Stomach (tissue), 8 donors: ENCODE measurements at regions not wholly inside any gene's neighbourhood (a gene's known extent, or its start where the extent isn't known, plus 50 kb on each side); places are given as distances from the start of the nearest gene placed in this dataset.

Experiments used
- DNase-seq, 2 donors: peaks; one replicate each; pipeline versions ENCODE4 v3.0.0 to v3.0.0-alpha.2; 2013 to 2019
- H3K27ac ChIP-seq, 5 donors: fragments of 200-600 bp in 4 of 5; sonication (generic) in 4 of 5; one replicate each; pipeline ENCODE4 v1.5.1; 2013 to 2019; ENCODE audit warnings: mild to moderate bottlenecking in 1 of 5, moderate library complexity in 1 of 5
- H3K27me3 ChIP-seq, 3 donors: fragments of 200-600 bp; sonication (generic); one replicate each; pipeline ENCODE4 v1.5.1; 2017 to 2019; ENCODE audit warnings: mixed run types in 1 of 3
- H3K36me3 ChIP-seq, 4 donors: fragments of 200-600 bp; sonication (generic); 1 replicate in 3 of 4; 2 replicates in 1 of 4; pipeline ENCODE4 v1.5.1; 2016 to 2019
- H3K4me1 ChIP-seq, 4 donors: fragments of 200-600 bp; sonication (generic); one replicate each; pipeline ENCODE4 v1.5.1; 2016 to 2019
- H3K4me3 ChIP-seq, 4 donors: fragments of 200-600 bp; sonication (generic) in 3 of 4; one replicate each; pipeline ENCODE4 v1.5.1; 2016 to 2019; ENCODE audit warnings: mild to moderate bottlenecking in 1 of 4
- H3K9me3 ChIP-seq, 4 donors: fragments of 200-600 bp; sonication (generic); one replicate each; pipeline ENCODE4 v1.5.1; 2016 to 2019
- EP300 ChIP-seq: sonication (generic); formaldehyde crosslinking; IDR thresholded peaks from one replicate; pipeline ENCODE4 v1.6.1; 2017; ENCODE audit warnings: antibody characterized with exemption
- POLR2A ChIP-seq, 4 donors: fragments of 450-650 bp; IDR thresholded peaks; one replicate each; pipeline ENCODE4 v1.6.1; 2016; ENCODE audit warnings: antibody characterized with exemption in 4 of 4, control low read depth in 2 of 4, mild to moderate bottlenecking in 1 of 4, moderate library complexity in 1 of 4
- POLR2AphosphoS5 ChIP-seq, 3 donors: sonication (generic); formaldehyde crosslinking; IDR thresholded peaks; one replicate each; pipeline ENCODE4 v1.6.1; 2016; ENCODE audit warnings: antibody characterized with exemption in 3 of 3
- WGBS, 5 donors: extraction: QIAGEN DNeasy Blood & Tissue Kit in 3 of 5; methylation state at CpG; one replicate each; pipeline versions ENCODE4 v1.1.5 to v1.1.7; 2013 to 2018; 5-methylcytosine and 5-hydroxymethylcytosine counted together
- intact Hi-C: fragments of 100-400 bp; cut with DNase I; formaldehyde crosslinking; loops from one replicate; pipeline ENCODE4 v1.15.1; 2023; ENCODE audit warnings: low total_unique reads
- TF ChIP-seq, protein P1 (sequence below), 7 experiments: fragments of 450-650 bp in 4 of 7; fragments of 200-600 bp in 3 of 7; sonication (generic) in 3 of 7; IDR thresholded peaks; one replicate each; pipeline ENCODE4 v1.5.1; 2016 to 2019; ENCODE audit warnings: antibody characterized with exemption in 7 of 7, control low read depth in 2 of 7, mild to moderate bottlenecking in 1 of 7
- donor health status: healthy with polysubstance abuse.
- donor health status: Bipolar disorder and iron deficiency.
- donor health status: healthy.

DNA sequence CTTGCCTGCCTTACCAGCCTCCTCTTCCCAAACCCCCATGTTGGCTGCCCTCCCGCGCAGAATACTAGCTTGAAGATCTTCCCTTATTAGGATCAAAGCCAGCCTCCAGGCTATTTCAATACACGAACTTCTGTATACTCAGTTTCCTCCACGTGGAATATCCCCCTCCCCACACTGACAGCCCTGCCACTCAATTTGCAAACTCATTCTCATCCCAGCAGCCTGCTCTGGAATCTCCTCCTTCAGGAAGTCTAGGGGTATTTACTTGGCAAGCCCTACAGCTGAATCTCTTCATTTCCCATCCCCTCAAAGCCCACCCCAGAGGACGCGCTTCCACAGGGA is 157.0 kb upstream of the SMIM23 start:
- WGBS, 5 donors, result 64 to 72% (median 71%) methylated on average over 6 of the region's 6 CpGs
- Histone ChIP-seq H3K36me3 (no peaks in the 10 kb centered on the region), H3K9me3 (no peaks in the 10 kb centered on the region), H3K27ac (no peak overlapping the region), H3K4me1 (peaks cover 5 to 16% (median 7%) of the 10 kb centered on the region in 4 donors), H3K27me3 (peaks cover 7 to 68% (median 15%) of the 10 kb centered on the region in 3 donors), H3K4me3 (no peak overlapping the region)
- DNase-seq, result no peak
- intact Hi-C loops, result no loop called here
- TF ChIP-seq POLR2AphosphoS5 (IDR thresholded peaks at IDR 0.05), result no peak
- no peak for TF ChIP-seq EP300
- no peak for TF ChIP-seq POLR2A (IDR thresholded peaks at IDR 0.05)
- TF ChIP-seq, protein P1, sequence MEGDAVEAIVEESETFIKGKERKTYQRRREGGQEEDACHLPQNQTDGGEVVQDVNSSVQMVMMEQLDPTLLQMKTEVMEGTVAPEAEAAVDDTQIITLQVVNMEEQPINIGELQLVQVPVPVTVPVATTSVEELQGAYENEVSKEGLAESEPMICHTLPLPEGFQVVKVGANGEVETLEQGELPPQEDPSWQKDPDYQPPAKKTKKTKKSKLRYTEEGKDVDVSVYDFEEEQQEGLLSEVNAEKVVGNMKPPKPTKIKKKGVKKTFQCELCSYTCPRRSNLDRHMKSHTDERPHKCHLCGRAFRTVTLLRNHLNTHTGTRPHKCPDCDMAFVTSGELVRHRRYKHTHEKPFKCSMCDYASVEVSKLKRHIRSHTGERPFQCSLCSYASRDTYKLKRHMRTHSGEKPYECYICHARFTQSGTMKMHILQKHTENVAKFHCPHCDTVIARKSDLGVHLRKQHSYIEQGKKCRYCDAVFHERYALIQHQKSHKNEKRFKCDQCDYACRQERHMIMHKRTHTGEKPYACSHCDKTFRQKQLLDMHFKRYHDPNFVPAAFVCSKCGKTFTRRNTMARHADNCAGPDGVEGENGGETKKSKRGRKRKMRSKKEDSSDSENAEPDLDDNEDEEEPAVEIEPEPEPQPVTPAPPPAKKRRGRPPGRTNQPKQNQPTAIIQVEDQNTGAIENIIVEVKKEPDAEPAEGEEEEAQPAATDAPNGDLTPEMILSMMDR (IDR thresholded peaks at IDR 0.05), result no peak

DNA sequence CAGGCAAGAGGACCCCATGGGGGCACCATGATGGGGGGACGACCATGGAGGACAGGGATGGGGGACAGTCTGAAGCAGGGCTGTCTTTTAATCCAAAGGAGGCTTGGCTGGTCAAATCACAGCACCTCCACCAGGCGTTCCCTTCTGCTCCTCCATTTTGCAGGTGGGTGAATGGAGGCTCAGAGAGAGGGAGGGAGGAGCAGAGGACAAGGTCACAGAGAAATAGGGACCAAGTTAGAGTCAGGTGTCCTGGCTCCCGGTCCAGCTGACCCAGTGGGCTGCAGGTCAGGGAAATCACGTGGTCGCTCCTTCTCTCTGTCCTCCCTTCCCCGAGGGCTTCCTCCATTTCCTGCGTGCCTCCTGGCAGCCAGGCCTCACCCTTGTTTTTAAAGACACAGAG is 156.4 kb upstream of the SMIM23 start:
- no peaks in the 10 kb centered on the region for H3K9me3 ChIP-seq
- intact Hi-C loops, result no loop called here
- WGBS, 5 donors, result 33 to 49% (median 43%) methylated on average over 7 of the region's 7 CpGs
- H3K4me1 ChIP-seq, result peaks cover 5 to 22% (median 7%) of the 10 kb centered on the region in 4 donors
- no peak overlapping the region for H3K27ac ChIP-seq
- no peaks in the 10 kb centered on the region for H3K36me3 ChIP-seq
- DNase-seq, result no peak
- H3K4me3 ChIP-seq, result no peak overlapping the region
- TF ChIP-seq, protein P1 (IDR thresholded peaks at IDR 0.05), result no peak
- TF ChIP-seq POLR2A (IDR thresholded peaks at IDR 0.05) (no peak), EP300 (no peak), POLR2AphosphoS5 (IDR thresholded peaks at IDR 0.05) (no peak)
- H3K27me3 ChIP-seq, result peaks cover 7 to 63% (median 15%) of the 10 kb centered on the region in 3 donors

DNA sequence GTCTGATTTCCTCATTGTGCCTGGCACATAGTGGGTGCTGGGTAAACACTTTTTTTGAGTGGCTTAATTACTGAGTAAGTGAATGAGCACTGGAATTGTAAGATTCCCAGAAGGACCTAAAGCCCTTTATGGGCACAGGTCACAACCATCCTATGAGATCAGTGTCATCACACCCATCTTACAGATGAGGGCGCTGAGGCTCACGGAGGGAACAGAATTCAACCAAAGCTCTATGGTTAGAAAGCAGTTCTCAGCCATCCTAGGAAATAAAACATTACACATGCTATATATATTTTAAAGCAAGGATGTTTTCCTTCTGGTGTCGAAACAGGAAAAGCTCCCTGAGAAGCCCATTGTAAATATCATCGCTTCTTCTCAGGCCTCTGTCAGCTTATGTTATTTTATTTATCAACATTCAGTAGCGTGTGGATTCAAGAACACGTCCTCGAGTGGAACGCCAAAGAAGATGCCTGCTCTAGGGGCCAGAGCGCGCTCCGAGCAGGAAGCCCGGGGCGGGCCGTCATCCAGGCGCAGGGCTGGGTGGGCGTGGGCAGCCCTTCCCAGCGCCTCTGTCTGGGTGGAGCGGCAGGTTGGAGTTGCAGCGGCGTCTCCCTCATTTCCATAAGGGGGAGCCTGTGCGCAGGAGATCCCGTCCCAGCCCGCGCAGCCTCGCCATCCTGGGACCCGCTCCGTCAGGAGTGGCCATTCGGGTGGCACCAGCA is 155.8 kb upstream of the SMIM23 start:
- no peak for TF ChIP-seq POLR2A (IDR thresholded peaks at IDR 0.05)
- TF ChIP-seq, protein P1 (IDR thresholded peaks at IDR 0.05), result peak in 2 of 7 experiments; percentile 30 to 36
- TF ChIP-seq EP300, result no peak
- Histone ChIP-seq H3K9me3 (no peaks in the 10 kb centered on the region), H3K4me1 (peaks cover 5 to 25% (median 7%) of the 10 kb centered on the region in 4 donors), H3K27me3 (peaks cover 7 to 63% (median 15%) of the 10 kb centered on the region in 3 donors), H3K27ac (no peak overlapping the region), H3K36me3 (no peaks in the 10 kb centered on the region), H3K4me3 (peak overlapping the region in 2 of 4 donors; percentile 12 to 24)
- intact Hi-C loops, result no loop called here
- DNase-seq, result peak; percentile 34 to 87
- WGBS, 5 donors, result 6 to 19% (median 9%) methylated on average over 28 of the region's 28 CpGs

DNA sequence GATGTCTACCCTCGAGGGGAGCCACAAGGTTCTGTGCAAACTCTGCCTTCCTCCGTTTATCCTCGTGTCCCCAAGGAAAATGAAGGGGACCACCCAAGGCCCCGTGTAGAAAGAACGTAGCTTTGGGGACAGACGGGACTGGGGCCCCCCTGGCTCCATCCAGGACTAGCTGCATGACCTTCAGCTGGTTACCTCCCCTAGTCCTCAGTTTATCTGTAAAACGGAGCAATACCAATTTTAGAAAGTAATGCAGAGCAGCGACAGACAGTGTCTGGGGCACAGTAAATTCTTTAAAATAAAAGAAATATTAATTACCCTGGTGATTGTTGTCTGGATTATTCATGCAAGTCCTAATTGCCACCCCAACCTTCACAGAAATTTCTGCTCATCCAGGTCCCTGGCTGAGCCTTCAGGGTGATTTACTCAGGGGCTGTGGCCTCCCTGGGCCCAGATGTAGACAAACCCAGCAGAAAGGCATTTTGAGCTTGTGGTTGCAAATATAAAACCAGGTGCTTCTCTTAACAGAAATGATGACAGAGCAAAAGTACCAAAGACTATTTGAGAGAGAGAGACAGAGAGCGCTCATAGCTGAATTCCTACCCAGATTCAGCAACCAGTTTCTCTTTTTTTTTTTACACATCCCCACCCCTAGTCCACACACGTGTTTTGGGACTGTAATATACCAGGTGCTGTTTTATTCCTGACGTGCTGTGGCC is 155.1 kb upstream of the SMIM23 start:
- Histone ChIP-seq H3K4me3 (peak overlapping the region in 2 of 4 donors; percentile 12 to 24), H3K36me3 (no peaks in the 10 kb centered on the region), H3K27me3 (peaks cover under 1 to 57% (median 15%) of the 10 kb centered on the region in 3 donors), H3K9me3 (no peaks in the 10 kb centered on the region), H3K27ac (no peak overlapping the region), H3K4me1 (peaks cover 5 to 29% (median 7%) of the 10 kb centered on the region in 4 donors)
- no peak for TF ChIP-seq POLR2A (IDR thresholded peaks at IDR 0.05)
- TF ChIP-seq, protein P1 (IDR thresholded peaks at IDR 0.05), result no peak
- no peak for TF ChIP-seq EP300
- TF ChIP-seq POLR2AphosphoS5 (IDR thresholded peaks at IDR 0.05), result no peak
- no peak for DNase-seq
- WGBS, 5 donors, result 37 to 46% (median 45%) methylated on average over 11 of the region's 11 CpGs
- intact Hi-C loops, result no loop called here
